ENCODE measurements at regions not wholly inside any gene's neighbourhood (a gene's known extent, or its start where the extent isn't known, plus 50 kb on each side); places are given as distances from the start of the nearest gene placed in this dataset.

DNA sequence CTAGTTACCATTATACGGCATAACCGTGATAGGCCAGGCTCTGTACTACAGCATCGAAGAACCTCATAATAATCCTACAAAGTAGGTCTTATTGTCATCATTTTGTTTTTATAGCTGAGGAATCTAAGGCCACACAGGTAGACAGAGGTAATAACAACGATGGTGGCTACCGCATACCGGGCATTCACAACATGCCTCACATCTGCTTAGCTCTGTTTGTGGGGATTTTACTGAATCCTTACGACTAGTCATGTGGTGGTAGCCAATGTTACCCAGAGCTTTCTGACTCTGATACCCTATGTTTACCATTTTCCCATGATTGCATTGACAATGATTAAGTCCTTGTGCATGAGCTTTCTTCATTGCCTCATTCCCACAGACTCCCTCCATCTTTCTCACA is 269.4 kb downstream of the TCF7L2 start:
- DNase-seq, result no peak

DNA sequence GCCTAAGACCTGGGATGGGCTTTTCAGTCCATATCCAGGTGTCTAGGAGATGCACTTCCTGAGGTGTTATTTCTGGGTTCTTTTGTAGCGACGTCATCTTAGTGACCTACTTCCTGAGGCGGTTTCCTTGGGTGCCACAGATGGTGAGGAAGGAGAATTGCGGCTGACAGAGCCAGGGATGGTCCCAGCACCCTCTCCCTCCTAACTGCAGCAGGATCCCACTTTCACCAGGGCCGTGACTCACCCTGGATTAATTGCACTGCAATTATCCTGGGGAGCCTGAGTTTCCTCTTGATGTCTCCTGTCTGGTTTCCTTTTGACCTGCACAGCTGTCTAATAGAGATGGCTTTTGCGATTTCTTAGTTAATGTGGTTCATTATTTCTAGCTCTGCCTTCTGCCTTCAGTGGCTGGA is 271.7 kb downstream of the TCF7L2 start:
- DNase-seq, result no peak

DNA sequence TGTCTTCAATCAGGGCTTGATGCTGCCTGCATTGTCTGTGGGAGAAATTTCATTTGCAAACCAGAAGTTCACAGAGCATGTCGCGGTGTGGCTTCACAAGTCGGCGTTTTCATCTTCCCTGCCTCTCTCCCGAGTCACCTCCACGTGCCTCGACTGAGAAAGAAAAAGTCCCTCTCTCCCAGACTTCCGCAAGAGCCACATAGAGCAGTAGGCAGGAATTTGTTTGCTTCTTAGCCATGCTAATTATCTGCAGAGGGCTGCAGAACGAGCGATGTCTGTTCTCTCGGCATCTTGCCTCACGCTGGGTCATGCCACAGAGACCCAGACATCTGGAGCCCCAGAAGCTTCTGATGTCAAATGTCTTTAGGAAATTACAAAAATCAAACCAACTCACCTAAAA is 272.2 kb downstream of the TCF7L2 start:
- no peak for DNase-seq

DNA sequence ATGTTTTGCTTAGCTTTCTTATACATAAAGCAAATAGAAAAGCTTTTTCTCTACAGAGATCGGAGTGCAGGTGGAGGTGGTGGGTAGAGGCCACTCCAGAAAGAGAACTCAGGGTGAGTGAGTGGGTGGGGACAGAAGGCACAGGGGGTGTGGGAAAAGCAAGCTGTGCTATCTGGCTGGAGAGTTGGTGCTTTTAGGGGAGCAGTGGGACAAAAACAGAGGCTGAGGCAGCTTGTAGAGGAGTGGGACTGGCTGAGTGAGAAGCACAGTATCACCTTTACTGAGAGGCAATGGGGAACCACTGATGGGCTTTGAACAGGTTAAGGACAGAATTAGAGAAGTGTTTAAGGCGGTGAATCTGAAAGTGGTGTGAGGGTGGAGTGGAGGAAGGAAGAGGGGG is 275.3 kb downstream of the TCF7L2 start:
- no peak for DNase-seq

DNA sequence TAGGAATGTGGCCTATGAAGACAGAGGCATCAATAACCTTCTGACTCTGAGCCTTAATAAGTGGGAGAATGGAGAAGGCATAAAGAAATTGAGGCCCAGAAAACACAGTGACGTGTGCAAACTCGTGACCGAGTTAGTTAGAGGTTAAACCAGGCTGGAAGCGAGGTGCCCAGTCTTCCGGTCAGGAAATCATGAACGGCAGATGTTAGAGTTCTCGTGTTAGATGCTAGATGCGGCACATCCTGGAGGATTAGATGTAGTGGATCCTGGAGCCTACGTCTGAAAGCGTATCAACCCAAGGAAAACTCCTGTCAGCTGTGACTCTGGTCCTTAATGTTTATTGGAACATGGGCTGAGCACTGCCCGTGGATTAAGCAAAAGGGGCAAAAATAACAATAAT is 275.9 kb downstream of the TCF7L2 start:
- no peak for DNase-seq

DNA sequence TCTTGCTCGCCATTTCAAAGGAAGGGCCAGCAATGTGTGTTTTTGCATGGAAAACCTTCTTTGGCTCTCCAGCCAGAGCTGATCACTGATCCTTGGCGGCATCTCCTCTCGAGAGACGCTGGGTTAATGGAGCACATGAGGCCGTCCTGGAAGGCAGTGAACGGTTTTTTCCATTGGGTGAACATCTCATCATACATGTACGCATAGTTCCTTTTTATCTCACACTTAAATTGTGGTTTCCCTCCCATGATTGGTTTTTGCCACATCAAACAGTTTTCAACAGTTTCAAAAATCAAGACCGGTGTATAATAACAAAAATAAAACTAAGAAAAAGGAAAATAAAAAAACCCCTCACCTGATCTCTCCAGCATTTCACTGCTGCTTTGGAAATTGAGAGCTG is 276.4 kb downstream of the TCF7L2 start:
- peak; percentile 39 for DNase-seq

DNA sequence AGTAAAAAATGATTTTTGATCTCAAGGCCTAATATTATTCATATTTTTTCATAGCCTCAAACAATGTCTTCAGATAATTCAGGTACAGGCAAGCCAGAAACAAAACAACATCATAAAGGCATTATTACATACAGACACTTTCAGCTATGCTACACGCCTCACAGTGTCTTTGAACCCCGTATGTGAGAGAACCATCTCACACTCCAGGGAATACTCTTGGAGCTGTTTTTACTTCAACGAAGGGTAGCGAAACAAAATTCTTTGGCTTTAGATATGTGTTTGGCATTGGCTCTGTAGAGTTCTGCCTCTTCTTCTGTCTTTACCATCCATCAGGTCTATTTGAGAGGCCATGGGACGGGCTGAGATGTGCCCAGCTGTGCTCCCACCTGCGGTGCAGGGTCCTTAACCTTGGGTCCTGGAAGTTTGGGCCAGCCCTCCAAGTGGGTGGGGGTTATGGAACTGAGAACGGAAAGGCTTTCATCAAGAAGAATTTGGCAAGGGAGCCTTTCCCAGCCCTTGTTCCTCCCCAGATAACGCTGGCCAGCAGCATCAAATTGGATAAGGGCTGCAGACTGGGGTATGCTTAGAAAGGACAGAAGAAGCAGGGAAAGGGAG is 276.9 kb downstream of the TCF7L2 start:
- no peak for DNase-seq

DNA sequence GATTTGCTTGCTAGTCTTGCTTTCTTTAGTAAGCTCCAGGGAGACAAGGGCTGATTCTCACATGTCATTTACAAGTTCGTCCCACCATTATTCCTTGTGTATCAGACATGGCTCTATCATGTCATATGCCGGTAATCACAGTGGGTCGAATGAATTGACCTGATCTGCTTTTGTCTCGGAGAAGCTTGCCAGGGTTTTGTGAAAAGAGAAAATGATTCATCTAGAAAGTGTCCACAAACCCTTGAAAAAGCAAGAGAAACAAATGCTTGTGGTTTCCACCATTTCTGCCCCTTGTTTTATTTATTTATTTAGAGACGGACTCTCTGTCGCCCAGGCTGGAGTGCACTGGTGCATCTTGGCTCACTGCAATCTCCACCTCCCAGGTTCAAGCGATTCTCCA is 278.5 kb downstream of the TCF7L2 start:
- DNase-seq, result no peak

DNA sequence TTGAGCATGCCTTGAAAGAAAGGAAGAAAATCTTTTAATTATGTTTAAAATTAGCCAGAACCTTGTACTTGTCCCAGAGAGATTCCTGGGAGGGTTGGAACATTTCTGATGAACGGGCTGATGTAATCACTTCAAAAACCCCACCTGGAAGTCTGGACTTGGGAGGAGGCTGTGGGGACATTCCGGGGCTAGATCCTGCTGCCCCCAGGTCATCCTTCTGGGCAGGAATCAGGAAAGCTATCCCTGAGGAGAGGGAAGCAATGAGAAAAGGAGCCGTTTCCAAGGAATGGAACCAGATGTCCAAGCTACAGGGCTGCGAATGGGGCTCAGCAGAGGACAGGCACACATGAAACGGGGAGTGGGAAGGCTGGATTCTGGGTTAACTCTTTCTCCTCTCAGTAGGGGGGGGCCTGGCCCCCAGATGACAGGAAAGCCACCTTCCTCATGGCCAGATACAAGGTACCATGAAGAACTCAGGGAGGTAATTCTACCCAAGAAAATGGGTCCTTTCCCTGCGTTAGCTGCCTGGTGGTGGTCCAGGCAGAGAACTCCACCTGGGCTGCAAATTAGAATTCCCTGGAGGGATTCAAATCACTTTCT is 280.1 kb downstream of the TCF7L2 start:
- DNase-seq, result no peak

DNA sequence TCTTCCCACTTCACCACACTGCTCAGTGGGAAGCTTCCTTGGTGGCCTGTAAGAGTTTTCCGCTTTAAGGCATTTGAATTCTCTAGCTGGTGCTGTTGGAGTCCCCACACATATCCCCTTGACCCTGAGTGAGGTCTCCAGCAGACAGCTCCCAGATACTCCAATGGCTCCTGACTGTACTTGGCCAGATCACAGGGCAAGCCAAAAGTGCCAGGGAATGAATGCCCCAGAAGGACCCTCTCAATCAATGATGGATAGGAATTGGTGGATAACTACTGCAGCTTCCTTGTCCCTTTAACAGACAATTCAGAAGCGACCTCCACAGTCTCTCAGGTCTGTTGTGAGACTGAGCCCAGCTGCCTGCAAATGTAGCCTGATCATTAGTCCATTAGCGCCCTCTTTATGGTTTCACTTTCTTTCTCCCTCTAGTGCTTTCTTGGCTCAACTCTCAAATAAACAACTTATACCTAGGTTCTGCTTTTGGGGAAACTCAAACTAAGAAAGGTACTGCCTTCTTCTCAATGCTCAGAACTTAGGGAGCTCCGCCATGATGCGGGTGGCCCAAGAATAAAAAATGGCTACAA is 283.0 kb downstream of the TCF7L2 start:
- DNase-seq, result no peak

DNA sequence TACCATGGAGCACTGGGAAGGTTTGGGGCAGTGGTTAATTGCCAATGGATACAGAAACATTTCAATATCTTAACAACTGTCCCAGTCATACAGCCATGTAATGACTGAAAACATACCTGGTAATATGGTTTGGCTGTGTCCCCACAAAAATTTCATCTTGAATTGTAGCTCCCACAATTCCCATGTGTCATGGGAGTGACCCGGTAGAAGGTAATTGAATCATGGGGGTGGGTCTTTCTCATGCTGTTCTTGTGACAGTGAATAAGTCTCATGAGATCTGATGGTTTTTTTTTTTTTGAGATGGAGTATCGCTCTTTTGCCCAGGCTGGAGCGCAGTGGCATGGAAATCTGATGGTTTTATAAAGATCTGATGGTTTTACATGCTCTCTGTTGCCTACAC is 284.4 kb downstream of the TCF7L2 start:
- no peak for DNase-seq

DNA sequence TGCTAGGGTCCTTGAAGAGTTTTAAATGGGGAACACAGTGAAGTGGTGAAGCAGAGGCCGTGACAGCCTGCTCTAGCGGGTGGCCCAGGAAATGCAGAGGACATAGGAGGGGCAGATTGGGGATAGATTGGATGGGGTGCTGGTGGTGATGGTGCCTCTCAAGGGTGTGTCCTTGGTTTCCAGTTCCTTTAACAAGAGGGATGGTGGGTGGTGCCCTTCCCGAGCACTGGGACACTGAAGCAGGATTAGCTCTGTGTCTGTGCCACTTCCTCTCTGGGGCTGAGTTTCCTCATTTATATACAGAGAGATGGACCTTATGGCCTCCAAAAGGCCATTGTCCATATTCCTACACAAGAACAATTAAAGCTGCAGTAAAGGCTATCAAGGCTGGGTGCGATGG is 285.5 kb downstream of the TCF7L2 start:
- no peak for DNase-seq

DNA sequence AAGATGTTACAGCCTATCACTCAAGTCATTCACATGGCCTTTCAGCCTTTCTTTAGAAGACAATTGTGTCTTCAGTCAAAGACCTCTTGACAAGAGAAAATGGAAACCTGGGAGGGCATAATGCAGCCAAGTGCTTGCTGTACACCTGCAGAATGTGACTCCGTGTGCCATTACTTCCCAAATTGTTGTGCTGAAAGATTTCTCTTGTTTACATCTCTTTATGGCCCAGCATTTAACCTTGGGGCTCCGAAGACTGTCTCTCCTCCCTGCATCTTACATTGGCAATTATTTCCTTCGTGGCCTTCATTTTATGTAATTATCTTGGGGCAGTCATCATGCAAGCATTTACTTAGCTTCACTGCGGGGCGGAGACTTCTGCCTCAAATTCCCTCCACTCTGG is 287.0 kb downstream of the TCF7L2 start:
- DNase-seq, result no peak

DNA sequence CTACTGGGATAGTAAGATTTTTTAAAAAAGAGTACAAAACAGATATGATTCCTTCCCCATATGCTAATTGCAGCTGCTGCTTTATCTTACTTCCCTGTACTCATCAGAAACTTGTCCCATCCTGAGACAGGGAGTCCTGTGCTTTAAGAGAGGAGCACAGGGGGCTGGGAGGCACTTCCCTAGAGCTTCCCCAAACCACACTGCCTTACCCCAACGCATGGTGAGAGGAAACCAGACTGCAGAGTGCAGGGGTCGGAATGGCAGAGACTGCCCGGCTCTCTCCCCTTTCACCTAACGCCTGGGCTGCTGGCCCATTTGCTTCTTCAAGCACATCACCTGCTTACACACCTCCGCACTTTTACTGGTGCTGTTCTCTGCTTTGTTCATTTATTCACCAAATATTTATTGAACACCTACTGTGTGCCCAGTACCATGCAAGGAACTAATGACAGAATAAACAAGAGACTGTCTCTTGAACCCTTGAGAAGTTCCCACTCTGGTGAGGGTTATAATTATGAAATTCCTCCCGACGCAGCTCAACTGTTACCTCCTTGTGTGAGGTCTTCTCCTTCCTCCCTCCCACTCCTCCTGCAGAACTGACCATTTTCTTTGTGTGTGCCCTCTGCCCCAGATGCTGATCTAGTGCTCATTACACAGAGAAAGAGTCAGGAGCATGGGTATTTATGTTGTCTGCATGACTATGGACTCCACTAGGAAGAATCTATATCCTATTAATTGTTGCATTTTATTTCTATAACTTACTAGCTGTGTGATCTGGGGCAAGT is 289.7 kb downstream of the TCF7L2 start:
- no peak for DNase-seq

DNA sequence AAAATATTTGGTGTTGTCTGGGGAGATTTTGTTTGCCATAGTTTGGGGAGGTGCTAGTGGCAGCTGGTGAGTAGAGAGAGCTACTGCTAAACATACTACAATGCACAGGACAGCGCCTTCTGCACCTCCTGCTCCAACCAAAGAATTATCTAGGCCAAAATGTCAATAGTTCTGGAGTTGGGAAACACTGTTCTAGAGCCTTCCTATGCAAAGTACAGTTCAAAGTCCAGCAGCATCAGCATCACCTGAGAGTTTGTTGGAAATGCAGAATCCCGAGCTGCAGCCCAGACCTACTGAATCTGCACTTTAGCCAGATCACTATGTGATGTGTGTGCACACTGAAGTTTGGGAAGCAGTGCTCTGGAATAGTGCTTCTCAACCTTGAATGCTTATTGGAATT is 290.7 kb downstream of the TCF7L2 start:
- DNase-seq, result no peak

DNA sequence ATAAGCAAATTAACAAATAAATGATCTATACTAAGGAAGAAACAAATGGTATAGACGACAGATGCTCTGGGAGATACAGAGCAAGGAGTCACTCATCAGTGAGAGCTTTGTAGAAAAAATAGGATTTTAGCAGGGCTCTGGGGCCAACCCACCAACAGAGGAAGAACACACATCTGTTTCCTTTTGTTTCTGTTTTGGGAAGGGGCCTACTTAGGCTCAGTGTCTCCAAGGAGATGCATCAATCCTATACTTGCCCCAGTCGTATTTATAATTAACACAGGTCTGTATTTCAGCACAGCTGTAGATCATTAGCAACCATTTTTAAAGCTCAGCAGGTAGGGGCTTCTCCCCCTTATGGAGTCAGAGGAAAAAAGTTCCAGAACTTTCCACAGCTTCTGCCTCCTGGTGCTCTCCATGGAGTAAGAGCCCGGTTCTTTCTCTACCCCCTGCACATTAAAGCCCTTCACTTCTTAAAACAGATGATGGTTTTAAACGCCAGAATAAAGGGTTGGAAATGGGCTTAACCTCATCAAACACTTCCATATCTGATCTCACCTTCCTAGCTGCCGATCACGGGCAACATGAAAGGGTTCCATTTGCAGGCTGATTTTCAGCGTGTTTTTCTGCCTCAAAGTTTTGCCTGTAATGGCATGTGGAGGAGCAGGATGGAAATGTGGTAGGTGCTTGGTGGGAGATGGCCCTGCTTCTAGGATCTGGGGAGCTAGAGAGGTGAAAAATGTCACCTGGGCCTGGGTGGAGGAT is 291.7 kb downstream of the TCF7L2 start:
- no peak for DNase-seq

DNA sequence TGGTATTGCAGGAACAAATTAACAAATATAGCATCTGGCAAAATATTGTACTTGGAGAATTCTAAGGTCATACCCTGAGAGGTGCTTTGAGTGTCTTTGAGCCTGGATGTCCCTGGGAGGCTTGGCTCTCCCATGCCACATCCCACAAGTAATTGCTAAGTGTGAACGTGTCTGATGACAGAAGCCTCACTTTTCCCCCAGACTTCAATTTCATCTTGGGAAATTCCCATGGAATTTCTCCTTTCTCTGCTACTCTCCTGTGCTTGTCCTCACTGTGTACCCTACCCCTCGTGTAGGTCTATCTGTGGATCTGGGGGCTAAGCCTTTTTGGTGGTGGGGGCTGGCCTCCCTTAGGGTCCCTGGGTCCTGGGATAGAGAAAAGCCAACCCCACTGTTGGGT is 293.3 kb downstream of the TCF7L2 start:
- no peak for DNase-seq

DNA sequence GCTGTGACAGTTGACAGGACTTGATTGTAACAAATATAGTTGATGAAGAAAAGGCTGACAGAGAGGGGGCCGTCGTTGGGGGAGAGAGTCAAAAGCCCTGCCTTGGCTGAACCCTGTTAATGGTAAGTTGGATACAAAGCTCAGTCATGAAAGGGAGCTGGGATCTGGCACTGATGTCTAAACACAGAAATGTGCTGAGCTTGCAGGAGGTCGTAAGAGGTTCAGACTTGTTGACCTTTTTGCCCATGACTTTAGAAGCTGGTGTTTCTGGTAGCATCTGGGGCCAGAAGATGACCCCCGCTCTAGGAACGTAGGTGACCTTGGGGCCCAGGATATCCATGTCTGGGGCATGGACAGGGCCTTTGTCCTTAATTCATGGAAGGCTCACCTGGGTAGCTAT is 294.7 kb downstream of the TCF7L2 start:
- no peak for DNase-seq

DNA sequence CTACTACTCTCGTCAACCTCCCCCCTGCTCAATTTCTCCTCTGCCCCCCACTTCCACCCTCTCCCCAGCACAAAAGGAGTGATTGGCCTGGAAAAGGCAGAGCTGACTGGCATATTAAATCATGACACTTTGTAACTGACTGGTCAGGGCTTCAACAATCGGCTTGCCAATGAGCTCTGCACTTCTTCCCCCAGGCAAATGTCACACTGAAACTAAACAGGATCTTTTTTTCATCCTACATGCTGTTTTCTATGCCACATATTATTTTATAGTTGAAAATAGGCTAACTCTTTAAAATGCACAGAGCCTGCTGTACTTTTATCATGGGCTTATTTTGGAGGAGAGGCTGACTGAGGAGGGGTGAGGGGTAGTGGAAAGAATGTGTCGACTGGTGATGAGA is 295.2 kb downstream of the TCF7L2 start:
- no peak for DNase-seq

DNA sequence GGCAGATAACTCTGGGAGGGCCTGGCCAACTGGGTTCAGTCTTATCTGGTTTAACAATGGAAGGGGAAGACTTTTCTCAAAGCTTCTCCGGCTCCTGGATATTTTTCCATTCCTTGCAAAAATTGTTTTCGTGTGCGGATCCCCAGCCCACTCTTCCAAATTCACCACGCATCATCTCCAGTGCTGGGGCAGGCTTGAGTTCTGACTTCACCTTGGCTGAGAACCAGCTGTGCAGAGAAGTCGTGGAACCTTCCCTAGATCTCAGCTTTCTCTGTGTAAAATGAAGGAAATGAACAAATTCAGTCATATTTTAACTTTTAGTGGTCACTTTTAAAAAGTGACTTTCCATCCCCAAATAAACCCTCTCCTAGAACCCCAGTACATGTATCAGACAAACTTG is 297.0 kb downstream of the TCF7L2 start:
- DNase-seq, result no peak

DNA sequence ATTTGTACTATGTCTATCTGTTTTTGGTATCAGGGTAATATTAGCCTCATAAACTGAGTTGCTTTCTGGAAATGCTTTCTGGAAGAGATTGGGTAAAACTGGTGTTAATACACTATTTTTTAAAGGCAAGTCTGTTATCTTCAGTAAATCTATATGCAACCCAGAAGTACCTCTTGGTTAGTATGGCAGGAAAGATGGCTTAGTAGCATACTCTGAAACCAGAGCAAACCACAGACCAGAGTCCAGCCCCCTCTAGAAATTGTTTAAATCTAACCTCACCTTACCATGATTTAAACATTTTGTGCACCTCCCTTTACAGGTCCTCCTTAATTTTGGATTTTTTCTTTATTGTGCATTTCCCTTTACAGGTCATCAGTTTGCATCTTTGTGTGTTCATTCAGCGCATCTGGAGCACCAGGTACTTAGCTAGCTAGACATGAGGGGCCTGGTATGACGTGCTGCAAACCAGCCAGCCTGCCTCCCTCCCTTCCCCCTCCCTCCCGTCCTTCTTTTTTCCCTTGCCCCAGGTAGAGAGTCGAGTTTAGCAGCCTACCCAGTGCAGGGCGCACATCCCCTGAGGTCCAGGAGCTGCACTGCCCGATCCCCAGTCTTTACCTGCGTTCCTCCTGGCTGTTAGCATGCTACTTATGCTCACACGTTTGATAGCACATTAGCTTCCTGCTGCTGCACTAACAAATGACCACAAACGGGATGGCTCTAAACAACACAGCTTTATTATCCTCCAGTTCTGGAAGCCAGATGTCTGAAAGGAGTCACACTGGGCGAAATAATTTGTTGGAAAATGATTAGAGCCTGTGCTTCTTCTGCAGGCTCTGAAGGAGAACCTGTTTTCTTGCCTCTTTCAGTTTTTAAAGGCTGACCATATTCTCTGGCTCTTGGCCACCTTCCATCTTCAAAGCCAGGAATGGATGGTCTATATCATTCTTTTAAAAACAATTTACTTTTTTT is 299.9 kb upstream of the HABP2 start:
- no peak for DNase-seq

All from renal pelvis (tissue), 1 donor.